ENCODE measurements at regions not wholly inside any gene's neighbourhood (a gene's known extent, or its start where the extent isn't known, plus 50 kb on each side); places are given as distances from the start of the nearest gene placed in this dataset.

DNA sequence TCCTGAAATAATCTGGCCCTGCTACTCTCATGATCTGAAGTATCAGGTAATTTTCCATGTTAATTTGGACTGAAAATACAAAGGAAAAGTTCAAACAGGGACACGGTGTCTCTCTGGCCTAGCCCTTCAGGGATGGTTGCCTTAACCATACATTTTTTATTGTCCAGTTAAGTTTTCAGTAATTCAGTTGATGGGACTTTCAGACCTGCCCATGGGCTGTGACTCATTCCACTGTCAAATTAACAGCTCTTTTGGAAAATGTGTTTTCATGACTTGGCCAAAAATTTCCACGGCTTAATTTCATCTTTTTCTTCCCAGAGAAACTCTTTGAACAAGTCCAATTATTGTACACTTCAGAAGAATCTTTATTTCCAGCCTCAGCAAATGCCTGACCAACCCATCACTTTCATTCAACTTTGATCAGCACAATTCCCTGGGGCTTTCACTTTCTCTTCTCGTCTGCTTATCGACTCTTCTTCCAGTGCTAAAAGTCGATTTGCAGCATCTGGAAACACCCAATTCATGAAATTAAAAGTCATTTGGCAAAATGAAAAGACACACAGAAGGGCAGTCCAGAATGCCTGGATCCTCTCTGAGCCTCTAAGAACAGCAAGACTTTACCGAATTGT, 293.9 kb downstream of the RAB28 start:
- in situ Hi-C loops (cut with HindIII; ENCODE audit: low sequenced_read_pairs): no loop called here

DNA sequence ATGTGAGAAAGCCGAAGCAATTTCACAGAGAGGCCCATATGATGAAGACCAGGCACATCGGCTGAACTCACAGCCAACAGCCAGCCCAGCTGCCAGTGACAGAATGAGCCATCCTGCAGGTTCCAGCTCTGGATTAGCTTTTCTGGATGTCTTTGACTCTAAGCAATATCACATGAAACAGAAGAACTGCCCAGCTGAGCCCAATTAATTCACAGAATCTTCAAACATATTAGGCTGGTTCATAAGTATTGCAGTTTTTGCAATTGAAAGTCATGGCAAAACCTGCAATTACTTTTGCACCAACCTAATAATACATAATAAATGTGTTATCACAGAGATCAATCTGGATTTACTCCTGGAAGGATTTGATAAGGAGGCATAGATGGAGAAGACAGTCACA, 299.9 kb downstream of the RAB28 start:
- in situ Hi-C loops (cut with HindIII; ENCODE audit: low sequenced_read_pairs): no loop called here

- in situ Hi-C loops (cut with HindIII; ENCODE audit: low sequenced_read_pairs): no loop called here
These were observed 302.0 kb downstream of the RAB28 start for GRCh38 chr4:13182133-13182532.

- in situ Hi-C loops (cut with HindIII; ENCODE audit: low sequenced_read_pairs): no loop called here
These were observed 302.5 kb downstream of the RAB28 start for GRCh38 chr4:13181681-13182080.

DNA sequence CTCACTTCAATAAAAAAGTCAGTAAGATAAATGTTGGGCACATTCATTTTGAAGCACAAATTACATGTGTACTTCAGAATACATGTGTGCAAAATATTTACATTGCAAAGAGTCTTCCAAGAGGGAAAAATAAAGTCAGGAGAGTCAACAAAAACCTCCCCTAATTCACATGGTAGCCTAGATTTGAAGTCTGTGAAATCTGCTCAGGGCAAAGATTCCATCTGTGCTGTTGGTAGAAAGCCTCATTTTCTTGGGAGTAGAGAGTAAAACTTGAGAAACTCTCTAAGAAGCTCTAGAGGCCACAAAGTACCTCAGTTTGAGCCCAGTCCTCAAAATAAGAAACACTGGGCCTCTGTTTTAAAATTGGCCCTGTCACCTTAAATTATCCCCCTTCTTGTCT, 303.4 kb downstream of the RAB28 start:
- in situ Hi-C loops (cut with HindIII; ENCODE audit: low sequenced_read_pairs): no loop called here

GRCh38 chr4:13178621-13179020, 305.5 kb downstream of the RAB28 start:
- in situ Hi-C loops (cut with HindIII; ENCODE audit: low sequenced_read_pairs): no loop called here

- in situ Hi-C loops (cut with HindIII; ENCODE audit: low sequenced_read_pairs): no loop called here
These were observed 307.4 kb downstream of the RAB28 start for GRCh38 chr4:13176741-13177142.

DNA sequence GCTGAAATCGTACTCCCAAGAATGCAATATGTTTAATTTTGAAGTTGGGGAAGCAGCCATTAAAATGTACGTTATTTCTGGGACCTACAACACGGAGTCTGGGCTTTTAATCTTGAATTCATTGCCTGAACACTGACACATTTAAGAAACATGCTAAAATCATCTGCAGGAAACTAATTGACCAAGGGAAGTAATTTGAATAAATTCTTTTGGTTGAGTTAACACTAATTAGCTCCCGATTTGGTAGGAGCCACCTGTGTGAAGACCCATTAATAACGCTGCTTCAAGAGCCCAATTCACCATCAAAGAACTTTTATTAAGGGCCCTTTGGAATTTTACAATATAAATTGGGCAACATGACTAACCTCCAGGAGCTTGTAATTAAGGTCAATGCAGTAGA, 309.2 kb downstream of the RAB28 start:
- in situ Hi-C loops (cut with HindIII; ENCODE audit: low sequenced_read_pairs): no loop called here

DNA sequence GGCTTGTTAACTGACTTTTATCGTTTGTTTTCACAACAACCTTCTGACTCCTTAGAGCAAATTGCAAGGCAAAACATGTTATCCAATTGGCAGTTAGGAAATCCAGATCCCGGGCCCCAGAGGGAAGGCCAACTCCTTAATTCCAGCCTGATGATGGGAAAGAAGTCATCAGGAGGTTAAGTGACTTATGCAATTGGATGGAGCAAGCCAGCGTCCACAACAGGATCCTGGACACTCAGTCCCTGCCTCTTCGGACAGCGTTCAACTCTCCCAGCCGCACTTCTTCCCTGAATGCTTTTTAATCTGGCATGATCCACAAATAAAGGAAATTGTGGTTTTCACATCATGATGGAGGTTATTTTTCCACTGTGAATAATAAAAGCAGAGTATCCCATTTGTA, 310.1 kb downstream of the RAB28 start:
- in situ Hi-C loops (cut with HindIII; ENCODE audit: low sequenced_read_pairs): no loop called here

- in situ Hi-C loops (cut with HindIII; ENCODE audit: low sequenced_read_pairs): no loop called here
These were observed 312.7 kb downstream of the RAB28 start for GRCh38 chr4:13171292-13172057.

GRCh38 chr4:13169731-13170525, 314.2 kb downstream of the RAB28 start:
- in situ Hi-C loops (cut with HindIII; ENCODE audit: low sequenced_read_pairs): no loop called here

- in situ Hi-C loops (cut with HindIII; ENCODE audit: low sequenced_read_pairs): no loop called here
These were observed 315.8 kb downstream of the RAB28 start for GRCh38 chr4:13168326-13168725.

DNA sequence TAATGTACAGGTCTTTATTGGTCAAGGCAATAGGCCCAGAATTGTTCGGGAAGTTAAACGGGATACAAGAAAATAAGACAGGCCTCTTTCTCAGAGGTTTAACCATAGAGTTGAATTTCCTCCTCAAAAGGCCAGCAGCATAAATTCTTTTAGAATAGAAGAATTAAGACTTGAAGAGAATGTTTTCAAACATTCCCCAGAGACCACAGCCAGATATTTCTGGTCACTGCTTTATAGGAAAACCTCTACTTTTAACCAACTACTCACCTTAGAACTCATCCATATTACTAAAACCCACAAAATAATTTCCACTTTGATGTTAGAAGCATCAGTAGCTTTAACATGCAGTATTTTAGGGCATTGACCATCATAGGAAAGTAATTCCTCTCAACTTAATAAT, 317.9 kb downstream of the RAB28 start:
- in situ Hi-C loops (cut with HindIII; ENCODE audit: low sequenced_read_pairs): no loop called here

GRCh38 chr4:13164783-13165331, 319.3 kb downstream of the RAB28 start:
- in situ Hi-C loops (cut with HindIII; ENCODE audit: low sequenced_read_pairs): no loop called here

DNA sequence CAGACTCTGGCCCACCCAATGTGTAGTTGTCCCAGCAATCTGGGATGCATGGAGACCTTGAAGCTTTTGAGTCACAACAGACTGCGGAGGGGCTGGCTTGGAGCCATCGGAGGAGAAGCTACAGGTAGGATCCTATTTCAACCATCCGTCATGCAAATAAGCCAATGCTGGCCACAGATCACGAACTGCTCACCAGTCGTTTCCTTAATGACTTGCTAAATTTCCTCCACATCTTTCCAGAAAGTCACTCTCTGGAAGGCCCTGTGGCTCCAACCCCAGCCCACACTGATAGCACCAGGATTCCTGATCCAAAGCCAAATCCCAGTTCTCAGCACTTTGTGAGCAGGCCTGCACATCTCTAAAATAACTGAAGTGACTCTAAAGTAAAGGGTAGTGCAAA, 321.3 kb downstream of the RAB28 start:
- in situ Hi-C loops (cut with HindIII; ENCODE audit: low sequenced_read_pairs): no loop called here

- in situ Hi-C loops (cut with HindIII; ENCODE audit: low sequenced_read_pairs): no loop called here
These were observed 323.2 kb downstream of the RAB28 start for GRCh38 chr4:13160920-13161319.

DNA sequence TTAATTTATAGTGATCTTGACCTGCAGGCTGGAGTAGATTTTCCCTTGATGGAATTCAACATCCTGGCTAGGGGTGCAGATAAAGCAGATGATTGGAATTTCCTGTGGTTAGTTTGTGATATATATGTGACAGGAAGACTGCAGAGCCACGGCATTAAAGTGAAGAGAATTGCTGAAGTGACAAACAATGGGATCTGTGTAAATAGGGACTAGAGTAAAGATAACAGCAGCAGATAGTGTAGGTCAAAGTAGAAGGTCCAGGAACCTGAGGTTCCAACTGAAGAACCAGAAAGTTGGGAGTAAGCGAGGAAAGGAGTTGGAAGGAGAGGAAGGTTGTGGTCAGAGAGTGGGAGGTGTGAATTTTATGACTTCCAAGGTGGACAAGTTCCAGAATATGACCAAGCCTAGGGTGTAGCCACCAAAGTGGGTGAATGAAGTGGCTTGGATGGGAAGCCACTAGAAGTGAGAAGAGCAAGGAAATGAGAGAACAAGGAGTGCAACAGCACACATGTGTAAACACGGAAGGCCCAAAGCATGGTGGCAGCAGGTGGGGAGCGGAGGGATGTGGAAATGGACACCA, 325.0 kb downstream of the RAB28 start:
- in situ Hi-C loops (cut with HindIII; ENCODE audit: low sequenced_read_pairs): no loop called here

- in situ Hi-C loops (cut with HindIII; ENCODE audit: low sequenced_read_pairs): no loop called here
These were observed 332.9 kb downstream of the RAB28 start for GRCh38 chr4:13151194-13151593.

- in situ Hi-C loops (cut with HindIII; ENCODE audit: low sequenced_read_pairs): no loop called here
These were observed 340.7 kb downstream of the RAB28 start for GRCh38 chr4:13143222-13144070.

DNA sequence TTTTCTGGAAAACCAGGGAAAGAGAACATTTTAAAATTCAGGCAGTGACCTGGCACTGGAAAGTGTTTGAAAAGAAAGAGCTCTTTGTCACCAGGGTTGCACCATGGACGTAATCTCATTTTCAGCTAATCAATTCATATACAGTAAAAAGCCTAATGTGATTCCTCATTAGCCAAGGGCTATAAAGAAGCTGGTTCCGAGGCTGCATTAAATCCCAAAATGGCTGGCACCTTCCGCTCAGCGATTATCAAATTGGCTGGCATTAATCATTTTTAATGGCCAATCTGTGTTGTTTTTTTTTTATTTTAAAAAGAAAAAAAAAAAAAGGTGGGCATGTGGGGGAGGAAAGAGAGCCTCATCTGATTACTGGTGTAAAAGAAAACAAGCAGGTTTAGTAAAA, 341.4 kb downstream of the RAB28 start:
- in situ Hi-C loops (cut with HindIII; ENCODE audit: low sequenced_read_pairs): no loop called here
